ENCODE measurements at regions not wholly inside any gene's neighbourhood (a gene's known extent, or its start where the extent isn't known, plus 50 kb on each side); places are given as distances from the start of the nearest gene placed in this dataset.

DNA sequence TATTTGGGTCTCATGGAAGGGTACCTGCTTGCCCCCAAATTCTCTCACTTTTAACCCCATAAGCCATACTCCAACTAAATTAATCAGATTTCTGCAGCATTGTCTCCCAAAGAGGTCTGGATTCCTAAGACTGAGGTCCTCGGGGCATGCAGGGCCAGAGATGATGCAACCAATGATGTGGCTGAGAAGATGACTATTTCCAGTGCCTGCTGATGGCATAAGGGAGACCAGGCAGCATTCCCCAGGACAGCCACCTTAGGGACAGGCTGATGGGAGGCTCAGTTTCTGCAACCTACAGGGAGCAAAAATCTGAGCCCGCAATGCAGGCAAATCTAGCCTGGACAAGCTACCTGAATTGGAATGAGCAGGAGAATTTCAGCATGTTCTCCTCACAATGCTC, 76.8 kb upstream of the ASIC2 start:
- WGBS, 2 donors = 57 to 89% methylated on average over 2 of the region's 2 CpGs

DNA sequence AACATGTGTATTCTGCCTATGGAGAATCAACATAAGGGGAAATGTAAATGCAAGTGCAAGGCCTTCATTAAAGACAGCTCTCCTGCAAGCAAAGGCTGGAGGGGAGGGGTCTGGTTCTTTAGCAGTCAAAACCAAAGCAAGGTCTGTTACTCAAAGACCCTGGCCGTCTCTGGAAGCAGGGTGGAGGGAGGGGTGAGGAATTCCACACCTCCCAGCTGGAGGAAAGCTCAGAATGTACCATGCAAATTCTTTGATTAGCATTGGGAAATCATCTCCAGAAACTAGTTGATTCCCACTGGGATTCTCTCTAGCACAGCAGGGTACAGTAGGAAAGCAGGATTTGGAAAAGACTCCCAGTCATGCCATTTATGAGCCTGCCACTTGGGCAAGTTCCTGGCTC, 77.3 kb upstream of the ASIC2 start:
- no peak overlapping the region for H3K27ac ChIP-seq
- H3K4me3 ChIP-seq (replicated peaks in 1 of 3) = no peak overlapping the region
- no peaks in the 10 kb centered on the region for H3K9me3 ChIP-seq
- H3K27me3 ChIP-seq = no peaks in the 10 kb centered on the region
- H3K4me1 ChIP-seq = no peaks in the 10 kb centered on the region
- H3K36me3 ChIP-seq = no peaks in the 10 kb centered on the region
- 6 to 38% methylated on average over 1 of the region's 1 CpG for WGBS, 2 donors
- intact Hi-C loops (cut with DNase I) = no loop called here
- no peak for TF ChIP-seq POLR2A (IDR thresholded peaks at IDR 0.05)
- TF ChIP-seq, protein P1, sequence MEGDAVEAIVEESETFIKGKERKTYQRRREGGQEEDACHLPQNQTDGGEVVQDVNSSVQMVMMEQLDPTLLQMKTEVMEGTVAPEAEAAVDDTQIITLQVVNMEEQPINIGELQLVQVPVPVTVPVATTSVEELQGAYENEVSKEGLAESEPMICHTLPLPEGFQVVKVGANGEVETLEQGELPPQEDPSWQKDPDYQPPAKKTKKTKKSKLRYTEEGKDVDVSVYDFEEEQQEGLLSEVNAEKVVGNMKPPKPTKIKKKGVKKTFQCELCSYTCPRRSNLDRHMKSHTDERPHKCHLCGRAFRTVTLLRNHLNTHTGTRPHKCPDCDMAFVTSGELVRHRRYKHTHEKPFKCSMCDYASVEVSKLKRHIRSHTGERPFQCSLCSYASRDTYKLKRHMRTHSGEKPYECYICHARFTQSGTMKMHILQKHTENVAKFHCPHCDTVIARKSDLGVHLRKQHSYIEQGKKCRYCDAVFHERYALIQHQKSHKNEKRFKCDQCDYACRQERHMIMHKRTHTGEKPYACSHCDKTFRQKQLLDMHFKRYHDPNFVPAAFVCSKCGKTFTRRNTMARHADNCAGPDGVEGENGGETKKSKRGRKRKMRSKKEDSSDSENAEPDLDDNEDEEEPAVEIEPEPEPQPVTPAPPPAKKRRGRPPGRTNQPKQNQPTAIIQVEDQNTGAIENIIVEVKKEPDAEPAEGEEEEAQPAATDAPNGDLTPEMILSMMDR (IDR thresholded peaks at IDR 0.05) = no peak
- no peak for DNase-seq

More for the DNA sequence above, 76.8 kb upstream of the ASIC2 start:
- no peaks in the 10 kb centered on the region for H3K27me3 ChIP-seq
- no peaks in the 10 kb centered on the region for H3K9me3 ChIP-seq
- H3K4me3 ChIP-seq (replicated peaks in 1 of 3) = no peak overlapping the region
- no peak for TF ChIP-seq POLR2A (IDR thresholded peaks at IDR 0.05)
- TF ChIP-seq, protein P1 (IDR thresholded peaks at IDR 0.05) = no peak
- H3K27ac ChIP-seq = no peak overlapping the region
- DNase-seq = no peak
- intact Hi-C loops (cut with DNase I) = no loop called here
- H3K36me3 ChIP-seq = no peaks in the 10 kb centered on the region
- H3K4me1 ChIP-seq = no peaks in the 10 kb centered on the region

DNA sequence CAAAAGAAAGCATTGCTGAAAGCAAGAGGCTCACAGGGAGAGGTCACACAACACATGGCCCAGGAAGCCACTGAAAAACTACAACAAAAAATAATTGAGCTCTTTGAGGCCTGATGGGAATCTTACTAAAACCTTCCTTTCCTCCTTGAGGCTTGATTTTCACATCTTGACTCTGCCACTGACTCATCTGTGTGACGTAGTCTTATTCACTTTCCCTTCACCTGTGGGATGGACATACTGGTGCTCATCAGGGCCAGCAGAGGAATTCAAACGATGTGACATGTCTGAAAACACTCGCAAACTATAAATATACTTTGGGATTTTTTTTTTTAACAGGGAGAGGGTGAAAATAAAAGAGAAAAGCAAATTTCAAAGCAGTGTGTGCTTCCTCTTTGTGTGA, 78.3 kb upstream of the ASIC2 start:
- Histone ChIP-seq H3K4me3 (replicated peaks in 1 of 3) (no peak overlapping the region), H3K27me3 (no peaks in the 10 kb centered on the region), H3K36me3 (no peaks in the 10 kb centered on the region), H3K4me1 (no peaks in the 10 kb centered on the region), H3K27ac (no peak overlapping the region), H3K9me3 (no peaks in the 10 kb centered on the region)
- no peak for DNase-seq
- intact Hi-C loops (cut with DNase I) = no loop called here
- 78 to 80% methylated on average over 3 of the region's 3 CpGs for WGBS, 2 donors
- TF ChIP-seq, protein P1 (IDR thresholded peaks at IDR 0.05) = no peak
- no peak for TF ChIP-seq POLR2A (IDR thresholded peaks at IDR 0.05)

DNA sequence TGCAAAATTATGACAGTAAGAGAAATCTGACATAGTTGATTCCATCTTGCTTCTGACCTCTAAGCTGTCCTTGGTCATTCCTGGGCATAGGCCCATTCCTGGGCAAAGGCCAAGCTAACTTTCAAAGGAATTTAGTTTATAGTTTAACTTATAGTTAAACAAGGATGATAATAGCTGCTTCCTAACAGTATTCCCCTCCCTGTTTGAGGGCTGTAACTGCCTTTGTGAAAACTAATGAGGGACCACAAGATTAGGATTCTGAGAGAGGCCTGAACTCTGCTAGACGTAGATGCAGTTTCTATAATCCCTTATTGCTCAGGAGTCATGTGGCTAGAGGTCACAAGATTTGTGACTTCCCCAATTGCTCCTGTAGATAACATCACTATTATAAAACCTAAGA, 80.2 kb upstream of the ASIC2 start:
- WGBS, 2 donors = 84 to 100% methylated on average over 1 of the region's 1 CpG
- TF ChIP-seq, protein P1 (IDR thresholded peaks at IDR 0.05) = no peak
- TF ChIP-seq POLR2A (IDR thresholded peaks at IDR 0.05) = no peak
- no peak for DNase-seq
- Histone ChIP-seq H3K27me3 (no peaks in the 10 kb centered on the region), H3K27ac (no peak overlapping the region), H3K9me3 (no peaks in the 10 kb centered on the region), H3K36me3 (no peaks in the 10 kb centered on the region), H3K4me3 (replicated peaks in 1 of 3) (no peak overlapping the region), H3K4me1 (no peaks in the 10 kb centered on the region)
- intact Hi-C loops (cut with DNase I) = no loop called here

DNA sequence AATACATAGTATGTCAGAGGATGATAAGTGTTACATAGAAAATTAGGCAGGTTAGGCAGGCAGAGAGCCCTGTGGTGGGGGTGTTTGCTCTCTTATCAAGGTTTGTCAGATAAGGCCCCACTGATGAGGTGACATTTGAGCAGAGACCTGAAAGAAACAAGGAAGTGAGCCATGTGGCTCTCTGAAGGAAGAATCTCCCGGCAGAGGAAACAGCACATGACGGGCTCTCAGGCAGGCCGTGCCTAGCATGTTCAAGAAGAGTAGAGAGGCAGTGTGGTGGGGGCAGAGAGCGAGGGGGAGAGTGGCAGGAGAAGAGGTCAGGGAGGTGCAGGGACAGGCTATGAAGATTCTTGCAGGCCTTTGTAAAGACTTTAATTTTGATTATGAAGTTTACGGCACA, 82.0 kb upstream of the ASIC2 start:
- intact Hi-C loops (cut with DNase I) = no loop called here
- H3K4me3 ChIP-seq (replicated peaks in 1 of 3) = no peak overlapping the region
- TF ChIP-seq, protein P1 (IDR thresholded peaks at IDR 0.05) = no peak
- no peak for TF ChIP-seq POLR2A (IDR thresholded peaks at IDR 0.05)
- no peaks in the 10 kb centered on the region for H3K36me3 ChIP-seq
- 59 to 66% methylated on average over 5 of the region's 5 CpGs for WGBS, 2 donors
- H3K9me3 ChIP-seq = no peaks in the 10 kb centered on the region
- DNase-seq = no peak
- H3K27me3 ChIP-seq = no peaks in the 10 kb centered on the region
- no peak overlapping the region for H3K27ac ChIP-seq
- H3K4me1 ChIP-seq = no peaks in the 10 kb centered on the region
